Posterior vena cava (tissue), 2 donors: ENCODE measurements at regions not wholly inside any gene's neighbourhood (a gene's known extent, or its start where the extent isn't known, plus 50 kb on each side); places are given as distances from the start of the nearest gene placed in this dataset.

Experiments used
- DNase-seq: peaks from one replicate; pipeline ENCODE4 v3.0.0-alpha.2; 2020; ENCODE audit warnings: low spot score
- intact Hi-C, 2 donors: fragments of 100-400 bp; cut with DNase I; formaldehyde crosslinking; loops; one replicate each; pipeline versions ENCODE4 v1.14.1 to v1.14.2; 2022 to 2023
- donor health status: DM: yes; HTN: yes; CAD: no.
- donor health status: DM: yes; HTN: yes; CAD: no.

DNA sequence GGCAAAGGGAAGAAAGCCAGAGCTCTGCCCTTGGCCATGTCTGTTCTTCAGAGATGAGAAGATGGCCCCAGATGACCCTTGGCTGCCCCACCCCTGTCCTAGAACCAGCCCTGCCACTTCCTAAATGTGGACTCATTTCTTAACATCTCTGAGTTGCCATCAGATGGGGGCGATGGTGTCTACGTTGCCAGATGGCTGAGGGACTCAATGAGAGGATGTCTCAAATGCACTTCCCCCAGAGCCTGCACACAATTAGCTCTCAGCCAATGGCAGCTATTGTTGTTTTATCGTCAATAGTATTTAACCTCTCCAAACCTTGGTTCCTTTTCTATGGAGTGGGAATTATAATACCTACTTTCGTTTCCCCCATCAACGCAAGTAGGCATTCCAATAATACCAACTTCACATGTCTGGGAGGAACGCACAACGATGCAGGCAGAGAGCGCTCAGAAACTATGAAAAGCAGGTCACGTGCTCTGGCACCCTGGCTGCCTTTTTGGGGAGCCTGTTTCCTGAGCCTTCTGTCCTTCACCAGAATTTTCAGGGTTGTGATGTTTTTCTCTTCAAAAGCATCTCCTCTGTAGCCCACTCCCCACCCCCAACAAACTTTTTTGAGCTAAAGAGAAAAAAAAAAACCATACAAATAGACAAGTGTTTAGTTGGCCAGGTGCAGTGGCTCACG lies 100.3 kb downstream of the MCFD2 start:
- no peak for DNase-seq
- intact Hi-C loops = no loop called here

GRCh38 chr2:46814160-46814961 lies 101.2 kb downstream of the MCFD2 start:
- intact Hi-C loops = loop anchor here in 1 of 2 donors (5.0 kb wide), 2 partner anchors 33 to 58 kb away; no protein-coding TSS in a partner anchor
- DNase-seq = peak; percentile 97

GRCh38 chr2:46813680-46814079 lies 101.9 kb downstream of the MCFD2 start:
- no peak for DNase-seq
- intact Hi-C loops = loop anchor here (2.0 to 5.0 kb wide), 3 partner anchors 31 to 59 kb away; no protein-coding TSS in a partner anchor

- intact Hi-C loops = loop anchor here (2.0 to 5.0 kb wide), 3 partner anchors 30 to 59 kb away; no protein-coding TSS in a partner anchor
- peak; percentile 92 for DNase-seq
Measured at GRCh38 chr2:46813020-46813415, 102.6 kb downstream of the MCFD2 start.
